Skin epidermis (tissue), 12 donors: ENCODE measurements at regions not wholly inside any gene's neighbourhood (a gene's known extent, or its start where the extent isn't known, plus 50 kb on each side); places are given as distances from the start of the nearest gene placed in this dataset.

Source experiments
- H3K27ac ChIP-seq, 21 experiments: fragments of 200-600 bp; sonication (generic) in 11 of 21; one replicate each; pipeline ENCODE4 v1.5.0; 2020; ENCODE audit warnings: mild to moderate bottlenecking in 3 of 21, inconsistent platforms in 2 of 21, moderate library complexity in 2 of 21
- H3K4me3 ChIP-seq, 7 experiments: fragments of 200-600 bp; sonication (generic) in 2 of 7; one replicate each; pipeline ENCODE4 v1.5.0; 2020; ENCODE audit warnings: inconsistent platforms in 2 of 7, mild to moderate bottlenecking in 2 of 7, moderate library complexity in 1 of 7

DNA sequence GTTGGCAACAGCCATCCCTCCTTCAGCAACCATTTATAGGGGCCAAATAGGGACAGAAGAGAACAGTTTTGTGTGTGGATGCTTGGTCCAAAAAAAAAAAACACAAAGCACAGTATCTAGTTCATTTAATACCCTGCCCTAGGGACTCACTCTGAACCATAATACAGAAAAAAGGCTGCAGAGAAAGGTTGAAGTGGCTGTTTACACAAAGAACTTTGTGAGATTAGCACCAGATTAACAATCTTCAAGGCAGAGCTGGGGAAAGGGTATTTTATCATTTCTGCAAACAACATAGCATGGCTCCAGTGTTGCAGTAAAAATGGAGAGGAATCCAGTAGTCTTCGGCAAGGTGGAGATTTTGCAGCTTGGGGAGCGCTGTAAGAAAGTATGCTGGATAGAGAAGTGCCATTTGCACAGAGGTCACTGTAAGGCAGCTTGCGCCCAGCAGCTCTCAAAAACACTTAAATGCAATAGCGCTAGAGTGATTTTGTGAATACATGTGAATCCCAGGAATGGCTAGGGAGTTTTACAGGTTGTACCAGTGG, 124.2 kb upstream of the PLEKHA5 start:
- Histone ChIP-seq H3K4me3 (no peak overlapping the region), H3K27ac (no peak overlapping the region)

DNA sequence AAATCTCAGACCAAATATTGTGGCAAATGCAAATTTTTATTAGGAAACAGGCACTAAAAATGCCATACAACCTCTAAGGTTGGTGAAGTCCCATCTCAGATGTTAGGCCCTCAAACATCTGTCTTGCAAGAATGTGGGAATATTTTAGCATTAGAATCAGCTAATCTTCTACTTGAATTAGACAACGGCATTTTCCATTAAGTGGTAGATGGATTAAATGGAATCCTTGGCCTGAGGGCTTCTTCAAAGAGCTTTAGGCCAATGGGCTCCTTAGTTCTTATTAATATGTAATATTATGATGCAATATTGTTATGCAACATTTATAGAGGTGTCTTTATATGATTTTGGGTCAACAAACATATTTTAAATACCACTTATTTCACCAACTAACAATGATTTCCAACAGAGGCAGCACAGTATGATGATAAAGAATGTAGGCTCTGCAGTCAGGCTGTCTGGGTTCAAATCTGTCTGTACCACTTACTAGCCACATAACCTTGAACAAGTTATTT, 122.9 kb upstream of the PLEKHA5 start:
- no peak overlapping the region for H3K4me3 ChIP-seq
- no peak overlapping the region for H3K27ac ChIP-seq

DNA sequence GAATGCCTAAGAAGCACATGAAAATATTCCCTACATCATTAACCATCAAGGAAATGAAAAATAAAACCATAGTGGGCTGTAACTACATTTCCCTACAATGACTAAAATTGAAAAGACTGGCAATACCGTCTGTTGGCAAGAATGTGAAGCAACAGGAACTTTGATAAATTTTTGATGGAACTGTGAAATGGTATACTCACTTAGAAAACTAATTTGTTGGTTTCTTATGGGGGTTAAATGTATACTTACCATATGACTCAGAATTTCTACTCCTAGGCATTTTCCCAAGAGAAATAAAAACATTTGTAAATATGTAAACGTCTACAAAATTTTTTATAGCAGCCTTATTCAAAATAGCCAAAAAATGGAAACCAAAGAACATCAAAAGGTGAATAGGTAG, 121.4 kb upstream of the PLEKHA5 start:
- H3K27ac ChIP-seq: no peak overlapping the region
- no peak overlapping the region for H3K4me3 ChIP-seq

- Histone ChIP-seq H3K4me3 (no peak overlapping the region), H3K27ac (no peak overlapping the region)
Measured at GRCh38 chr12:19010087-19010486, 119.4 kb upstream of the PLEKHA5 start.

DNA sequence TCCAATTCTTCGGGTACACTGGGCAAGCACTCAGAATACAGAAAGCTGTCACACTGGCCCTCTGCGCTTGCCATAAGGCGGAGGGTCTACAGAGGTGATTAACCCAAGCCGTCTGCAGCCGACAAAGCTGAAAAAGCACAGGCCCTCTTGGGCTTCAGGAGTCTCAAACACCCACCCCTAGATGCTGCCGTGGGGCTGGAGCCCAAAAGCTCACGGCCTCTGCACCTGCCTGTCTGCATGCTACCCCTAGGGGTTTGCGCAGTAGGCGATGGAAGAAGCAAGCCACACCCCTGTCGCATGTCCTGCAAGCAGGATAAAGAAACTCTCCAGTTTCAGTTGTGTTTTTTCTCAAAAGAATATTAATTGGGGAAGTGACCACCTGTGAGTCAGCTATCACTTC, 118.8 kb upstream of the PLEKHA5 start:
- Histone ChIP-seq H3K4me3 (no peak overlapping the region), H3K27ac (no peak overlapping the region)

GRCh38 chr12:19012965-19013364, 116.6 kb upstream of the PLEKHA5 start:
- H3K4me3 ChIP-seq: no peak overlapping the region
- no peak overlapping the region for H3K27ac ChIP-seq

DNA sequence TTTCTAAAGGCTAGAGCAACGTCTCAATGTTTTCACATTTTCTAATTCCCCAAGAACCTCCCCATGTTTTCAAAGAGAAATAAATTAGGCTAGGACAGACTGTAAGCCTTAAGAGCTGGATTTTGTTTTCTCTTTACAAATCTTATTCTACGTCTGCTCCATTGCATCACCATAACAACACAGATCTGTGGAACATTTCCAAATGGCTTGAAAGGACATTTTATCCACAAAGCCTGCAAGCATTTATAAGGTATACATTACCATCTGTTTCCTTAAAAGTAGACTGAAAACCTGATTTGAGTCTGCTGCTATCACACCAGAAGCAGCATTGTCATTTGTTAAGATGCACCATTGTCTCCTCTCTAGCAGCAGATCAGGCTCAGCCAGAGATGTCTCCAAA, 115.3 kb upstream of the PLEKHA5 start:
- H3K4me3 ChIP-seq: no peak overlapping the region
- H3K27ac ChIP-seq: no peak overlapping the region

DNA sequence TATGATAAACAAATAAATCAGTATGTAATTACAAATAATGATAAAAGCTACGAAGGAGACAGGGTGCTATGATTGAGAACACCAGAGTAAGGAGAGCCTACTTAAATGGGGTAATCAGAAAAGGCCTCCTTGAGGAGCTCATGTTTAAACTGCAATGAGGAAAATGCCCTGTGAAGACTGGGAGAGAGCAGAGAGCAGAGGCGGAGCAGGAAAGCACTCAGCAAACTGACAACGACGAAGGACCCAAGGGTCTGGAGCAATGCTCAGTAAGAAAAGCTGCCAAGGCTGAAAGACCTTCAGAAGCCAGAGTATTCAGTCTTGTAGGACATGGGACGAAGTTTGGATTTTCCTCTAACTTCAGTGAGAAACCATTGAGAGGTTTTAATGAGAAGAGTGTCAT, 114.2 kb upstream of the PLEKHA5 start:
- Histone ChIP-seq H3K4me3 (no peak overlapping the region), H3K27ac (no peak overlapping the region)

- Histone ChIP-seq H3K27ac (peak overlapping the region in 1 of 21 experiments; percentile 10), H3K4me3 (no peak overlapping the region)
Measured at GRCh38 chr12:19018302-19018970, 111.1 kb upstream of the PLEKHA5 start.

- no peak overlapping the region for H3K4me3 ChIP-seq
- H3K27ac ChIP-seq: no peak overlapping the region
Measured at GRCh38 chr12:19021240-19021639, 108.3 kb upstream of the PLEKHA5 start.

DNA sequence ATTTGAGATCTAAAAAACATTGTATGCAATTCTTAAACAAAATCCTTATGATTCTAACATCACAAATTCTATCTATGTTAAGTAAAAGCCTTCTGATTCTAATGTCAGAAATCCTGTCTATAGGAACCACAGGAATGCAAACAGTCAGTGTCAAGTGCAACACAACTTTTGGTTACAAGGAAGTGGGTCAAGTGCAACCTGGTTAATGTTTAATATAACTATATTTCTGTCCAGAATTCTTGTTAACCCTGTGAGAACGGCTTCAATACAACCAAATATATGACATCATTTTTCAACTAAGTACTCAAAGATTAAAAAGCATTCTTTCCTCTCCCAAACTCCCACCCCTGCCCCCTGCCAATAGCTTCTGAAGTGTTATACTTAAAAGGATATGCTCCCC, 107.9 kb upstream of the PLEKHA5 start:
- H3K4me3 ChIP-seq: no peak overlapping the region
- no peak overlapping the region for H3K27ac ChIP-seq

- Histone ChIP-seq H3K4me3 (no peak overlapping the region), H3K27ac (no peak overlapping the region)
Measured at GRCh38 chr12:19025582-19025981, 104.0 kb upstream of the PLEKHA5 start.

DNA sequence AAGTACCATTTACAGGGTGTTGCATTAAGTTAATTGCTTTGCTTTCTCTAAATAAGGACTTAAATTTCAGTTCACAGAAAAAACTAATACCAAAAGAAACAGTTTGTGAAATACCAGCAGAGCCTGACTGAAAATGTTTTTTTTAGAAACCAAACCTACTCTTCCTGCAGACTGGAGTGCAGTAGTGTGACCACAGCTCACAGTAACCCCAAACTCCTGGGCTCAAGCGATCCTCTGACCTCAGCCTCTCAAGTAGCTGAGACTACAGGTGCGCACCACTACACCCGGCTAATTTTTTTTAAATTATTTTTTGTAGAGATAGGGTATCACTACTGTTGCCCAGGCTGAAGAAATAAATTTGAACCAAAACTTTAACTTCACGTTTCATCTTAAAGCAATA, 103.5 kb upstream of the PLEKHA5 start:
- Histone ChIP-seq H3K27ac (no peak overlapping the region), H3K4me3 (no peak overlapping the region)

DNA sequence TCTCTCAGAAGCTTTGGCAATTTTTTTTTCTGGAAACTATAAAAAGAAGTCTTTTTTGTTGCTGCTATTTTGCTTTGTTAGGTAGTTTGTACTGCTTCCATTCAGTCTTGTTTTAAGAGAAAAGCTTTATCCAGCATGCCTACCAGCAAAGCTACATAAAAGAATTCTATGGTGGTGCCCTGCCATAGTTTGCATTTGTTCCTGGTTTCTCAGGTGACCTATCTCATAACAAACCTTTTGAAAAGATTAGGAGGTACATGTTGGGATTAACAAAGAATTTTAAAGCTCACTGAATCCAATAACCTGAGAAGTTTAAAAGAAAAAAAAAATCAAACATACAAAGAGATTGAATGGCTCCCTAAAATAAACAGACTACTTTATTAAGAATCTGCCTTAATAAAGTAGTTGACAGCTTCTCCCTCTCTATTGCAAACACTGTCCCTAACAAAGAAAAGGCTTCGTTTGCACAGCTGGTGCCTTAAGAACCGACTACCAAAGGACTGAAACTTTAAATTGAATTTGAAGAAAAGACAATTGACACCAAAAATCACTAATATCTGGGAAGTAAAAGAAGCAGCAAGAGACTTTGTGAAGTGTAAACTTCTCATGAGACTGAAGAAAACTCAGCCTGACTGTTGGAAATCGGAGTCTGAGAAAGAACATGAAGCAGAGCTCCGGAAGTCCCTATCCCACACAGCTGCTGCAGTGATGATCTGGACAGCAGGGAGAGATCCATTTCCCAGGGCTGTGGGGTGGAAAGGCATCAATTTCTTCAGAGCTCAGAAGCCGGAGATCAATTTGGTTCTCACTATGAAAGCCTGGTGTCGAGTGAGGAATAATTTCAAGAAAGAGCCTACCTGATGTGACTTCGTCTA, 102.7 kb upstream of the PLEKHA5 start:
- H3K27ac ChIP-seq: no peak overlapping the region
- H3K4me3 ChIP-seq: no peak overlapping the region

GRCh38 chr12:19030180-19030579, 99.4 kb upstream of the PLEKHA5 start:
- no peak overlapping the region for H3K27ac ChIP-seq

DNA sequence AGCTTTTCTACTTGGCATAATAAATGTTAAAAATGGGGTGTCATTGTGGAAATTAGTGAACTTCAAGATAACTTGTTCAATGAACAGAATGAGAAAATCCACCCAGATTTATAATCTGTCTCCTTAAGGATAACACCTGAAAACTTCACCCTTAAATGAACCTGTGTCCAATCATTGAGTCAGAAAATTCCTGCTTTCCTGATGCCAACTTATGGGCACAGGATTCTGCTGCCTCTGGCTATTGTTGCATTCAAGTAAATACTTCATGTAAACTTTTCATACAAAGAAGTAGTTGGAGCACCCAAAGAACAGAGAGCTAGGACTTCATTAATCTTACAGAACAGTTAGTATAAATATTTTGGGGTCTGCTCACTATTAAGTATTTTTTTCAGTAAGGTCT, 98.9 kb upstream of the PLEKHA5 start:
- no peak overlapping the region for H3K27ac ChIP-seq
- no peak overlapping the region for H3K4me3 ChIP-seq

More at GRCh38 chr12:19030180-19030579, 99.4 kb upstream of the PLEKHA5 start:
- no peak overlapping the region for H3K4me3 ChIP-seq

DNA sequence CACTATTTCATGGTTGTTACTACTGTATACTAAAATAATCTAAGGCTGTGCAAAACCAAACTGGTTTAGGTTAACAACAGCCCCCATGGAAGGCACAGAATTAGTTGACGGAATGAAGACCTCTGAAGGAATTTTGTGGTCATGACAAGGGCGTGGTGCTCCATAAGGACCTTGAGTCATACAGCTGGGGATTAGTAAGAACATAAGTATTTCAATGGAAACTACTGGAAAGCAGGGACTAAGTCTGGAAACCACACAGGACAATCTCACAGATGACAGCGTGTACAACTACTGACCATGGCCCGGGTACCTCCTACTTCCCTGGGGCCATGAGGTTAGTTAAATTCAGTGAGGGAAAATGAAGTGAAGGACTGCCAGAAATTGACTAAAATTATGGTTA, 98.5 kb upstream of the PLEKHA5 start:
- H3K27ac ChIP-seq: no peak overlapping the region
- H3K4me3 ChIP-seq: no peak overlapping the region

- Histone ChIP-seq H3K4me3 (no peak overlapping the region), H3K27ac (no peak overlapping the region)
Measured at GRCh38 chr12:19032826-19033225, 96.7 kb upstream of the PLEKHA5 start.

GRCh38 chr12:19033244-19033643, 96.3 kb upstream of the PLEKHA5 start:
- no peak overlapping the region for H3K27ac ChIP-seq
- H3K4me3 ChIP-seq: no peak overlapping the region

DNA sequence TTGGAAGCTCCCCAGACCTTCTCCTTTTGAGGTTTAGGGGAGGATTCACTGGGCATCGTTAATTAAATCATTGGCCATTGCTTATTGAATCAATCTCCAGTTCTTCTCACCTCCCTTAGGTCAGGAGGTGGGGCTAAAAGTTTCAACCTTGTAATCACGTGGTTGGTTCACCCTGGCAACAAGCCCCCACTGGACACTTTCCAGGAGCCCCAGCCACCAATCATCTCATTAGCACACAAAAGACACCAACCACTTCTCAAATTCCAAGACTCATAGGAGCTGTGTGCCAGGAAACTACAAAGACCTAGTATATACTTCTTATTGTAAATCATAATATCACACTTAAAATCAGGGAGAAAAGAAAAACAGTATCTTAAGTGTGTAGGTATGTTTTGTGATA, 94.6 kb upstream of the PLEKHA5 start:
- no peak overlapping the region for H3K4me3 ChIP-seq

DNA sequence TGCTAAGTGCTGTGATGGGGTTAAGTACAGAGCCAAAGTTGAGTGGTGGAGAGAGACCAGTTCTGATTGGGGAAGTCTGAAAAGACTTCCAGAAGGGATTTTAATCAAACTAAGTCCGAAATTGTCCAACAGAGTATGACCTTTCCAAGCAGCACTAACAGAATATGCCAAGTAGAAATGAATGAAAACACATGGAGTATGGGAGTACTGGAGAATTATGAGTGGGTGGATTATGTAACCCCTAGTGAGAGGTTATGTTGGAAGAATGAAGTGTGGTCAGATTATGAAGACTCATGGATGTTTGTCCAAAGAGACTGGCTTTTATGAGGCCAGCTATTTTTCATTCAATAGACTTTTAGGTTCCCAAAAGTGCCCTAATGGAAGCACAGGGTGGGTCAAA, 94.0 kb upstream of the PLEKHA5 start:
- no peak overlapping the region for H3K27ac ChIP-seq

More for the DNA sequence above, 94.6 kb upstream of the PLEKHA5 start:
- H3K27ac ChIP-seq: no peak overlapping the region

More for the DNA sequence above, 94.0 kb upstream of the PLEKHA5 start:
- H3K4me3 ChIP-seq: no peak overlapping the region
